Activated CD8-positive, alpha-beta T cell treated with anti-CD3 and anti-CD28 coated beads for 36 hours (primary cell): ENCODE measurements at regions not wholly inside any gene's neighbourhood (a gene's known extent, or its start where the extent isn't known, plus 50 kb on each side); places are given as distances from the start of the nearest gene placed in this dataset.

Experiments used
- ATAC-seq: fragments of 200-7000 bp; cut with Tn5 transposase; one replicate; pipeline ENCODE4 v1.10.0; 2021; ENCODE audit warnings: mild to moderate bottlenecking, moderate library complexity
- CTCF ChIA-PET: fragments of 350-600 bp; sonication (Branson Sonifier 250); formaldehyde crosslinking; loops from one replicate; lab custom pipeline; 2021; ENCODE audit warnings: antibody characterized with exemption; lab: Charles Lee
- POLR2A ChIA-PET: fragments of 350-600 bp; sonication (Branson Sonifier 250); formaldehyde crosslinking; loops from one replicate; lab custom pipeline; 2021; ENCODE audit warnings: antibody characterized with exemption; lab: Charles Lee
- DNase-seq: peaks from one replicate; pipeline ENCODE4 v3.0.0-alpha.2; 2020
- H3K27ac Mint-ChIP-seq: one replicate; pipeline ENCODE4 v1.8.0; 2021; ENCODE audit warnings: mild to moderate bottlenecking, mixed read lengths
- H3K27me3 Mint-ChIP-seq: one replicate; pipeline ENCODE4 v1.8.0; 2021; ENCODE audit warnings: mixed read lengths
- H3K36me3 Mint-ChIP-seq: one replicate; pipeline ENCODE4 v1.8.0; 2021; ENCODE audit warnings: low read depth, mixed read lengths
- H3K4me1 Mint-ChIP-seq: one replicate; pipeline ENCODE4 v1.8.0; 2021; ENCODE audit warnings: low read depth, mixed read lengths
- H3K4me3 Mint-ChIP-seq: one replicate; pipeline ENCODE4 v1.8.0; 2021; ENCODE audit warnings: mild to moderate bottlenecking, moderate library complexity, mixed read lengths
- H3K9me3 Mint-ChIP-seq: one replicate; pipeline ENCODE4 v1.8.0; 2021; ENCODE audit warnings: mixed read lengths
- CTCF ChIP-seq: fragments of 200-600 bp; IDR thresholded peaks from one replicate; pipeline ENCODE4 v1.8.0; 2022; ENCODE audit warnings: antibody characterized with exemption, mild to moderate bottlenecking
- intact Hi-C: fragments of 100-400 bp; cut with micrococcal nuclease; formaldehyde crosslinking; loops from one replicate; pipeline ENCODE4 v1.10.0; 2022

- peak; percentile 35 for ATAC-seq
- intact Hi-C loops: no loop called here
- peak overlapping the region; percentile 51 for H3K4me3 Mint-ChIP-seq
- CTCF ChIA-PET: interaction anchor here (0.7 to 1.2 kb wide), 4 partner anchors 21 to 361 kb away, joined by 3 to 4 read pairs (median 3); no protein-coding TSS in a partner anchor
- DNase-seq: peak; percentile 48
- POLR2A ChIA-PET: interaction anchor here (0.9 to 2.1 kb wide), 4 partner anchors 8 to 231 kb away, joined by 3 to 6 read pairs (median 3); no protein-coding TSS in a partner anchor
- no peaks in the 10 kb centered on the region for H3K27me3 Mint-ChIP-seq
- no peaks in the 10 kb centered on the region for H3K9me3 Mint-ChIP-seq
- H3K27ac Mint-ChIP-seq: peak overlapping the region; percentile 87
- H3K36me3 Mint-ChIP-seq: peaks cover 3% of the 10 kb centered on the region
- H3K4me1 Mint-ChIP-seq: peaks cover 24% of the 10 kb centered on the region
- no peak for TF ChIP-seq CTCF
These were observed 230.3 kb upstream of the TBL1XR1 start for GRCh38 chr3:177427540-177427939.

DNA sequence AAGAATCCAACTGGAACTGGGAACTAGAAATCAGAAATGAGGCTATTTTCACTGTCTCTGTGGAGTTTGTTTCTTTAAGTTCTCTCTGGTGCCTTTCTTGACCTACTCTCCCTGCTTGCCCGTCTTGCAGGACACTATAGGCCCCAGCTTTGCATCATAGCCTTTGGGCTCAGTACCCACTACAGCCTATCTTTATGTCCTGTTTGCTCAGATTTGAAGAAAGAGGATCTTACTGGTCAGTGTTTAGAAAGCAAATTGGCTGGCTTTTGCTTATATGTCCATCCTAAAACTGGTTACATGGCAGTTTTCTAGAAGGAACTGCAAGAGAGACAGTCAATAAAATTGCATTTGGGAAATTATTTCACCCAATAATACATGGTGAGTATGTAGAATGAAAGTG, 231.8 kb upstream of the TBL1XR1 start:
- ChIA-PET CTCF (no interaction called here), POLR2A (no interaction called here)
- no peak overlapping the region for H3K4me3 Mint-ChIP-seq
- ATAC-seq: no peak
- peaks cover 3% of the 10 kb centered on the region for H3K36me3 Mint-ChIP-seq
- H3K4me1 Mint-ChIP-seq: peaks cover 21% of the 10 kb centered on the region
- no peak for TF ChIP-seq CTCF
- no peaks in the 10 kb centered on the region for H3K9me3 Mint-ChIP-seq
- H3K27ac Mint-ChIP-seq: no peak overlapping the region
- DNase-seq: no peak
- H3K27me3 Mint-ChIP-seq: no peaks in the 10 kb centered on the region
- intact Hi-C loops: no loop called here

DNA sequence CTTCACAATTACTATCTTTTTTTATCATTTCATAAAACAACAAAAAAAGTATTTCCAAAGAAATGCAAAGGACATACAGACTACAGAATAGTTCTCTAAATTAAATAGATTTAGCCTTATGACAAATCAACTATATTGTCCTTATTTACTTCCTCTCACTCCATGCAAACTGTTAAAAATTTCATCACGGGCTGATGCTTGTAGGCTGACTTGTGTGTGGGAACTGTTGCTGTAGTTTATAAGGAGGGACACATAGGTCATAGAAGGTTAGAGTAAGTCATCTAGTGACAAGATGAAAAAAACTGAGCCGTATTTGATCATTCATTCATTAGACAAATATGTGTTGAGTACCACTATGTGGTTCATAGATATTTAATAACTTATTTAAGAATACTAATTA, 232.5 kb upstream of the TBL1XR1 start:
- POLR2A ChIA-PET: no interaction called here
- ATAC-seq: no peak
- CTCF ChIA-PET: no interaction called here

DNA sequence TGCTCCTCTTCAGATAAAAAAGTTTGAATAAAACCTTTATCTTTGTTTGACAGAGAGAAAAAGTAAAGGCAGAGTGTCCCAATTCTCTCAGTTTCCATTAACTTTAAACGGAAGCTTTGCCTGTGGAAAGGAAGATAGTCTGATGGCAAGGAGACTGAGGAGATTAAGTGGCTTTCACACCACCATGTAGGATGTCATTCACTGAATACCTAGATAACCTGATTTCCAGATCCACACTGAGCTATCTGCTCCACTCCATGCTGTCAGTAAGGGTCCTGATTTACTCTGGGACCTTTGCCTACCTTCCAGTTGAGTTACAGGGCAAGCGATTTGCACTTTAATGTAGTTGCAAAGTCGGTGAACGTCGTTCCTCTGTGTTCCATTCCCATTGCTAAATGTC, 233.4 kb upstream of the TBL1XR1 start:
- Mint-ChIP-seq H3K27me3 (no peaks in the 10 kb centered on the region), H3K9me3 (no peaks in the 10 kb centered on the region), H3K4me3 (no peak overlapping the region), H3K4me1 (peaks cover 21% of the 10 kb centered on the region), H3K36me3 (peaks cover 3% of the 10 kb centered on the region), H3K27ac (no peak overlapping the region)
- POLR2A ChIA-PET: no interaction called here
- no peak for DNase-seq
- no peak for ATAC-seq
- TF ChIP-seq CTCF: no peak
- intact Hi-C loops: no loop called here
- CTCF ChIA-PET: interaction anchor here (0.9 kb wide), 1 partner anchor 19 kb away, joined by 4 read pairs; no protein-coding TSS in a partner anchor

More for the DNA sequence above, 232.5 kb upstream of the TBL1XR1 start:
- no peak for DNase-seq
- Mint-ChIP-seq H3K9me3 (no peaks in the 10 kb centered on the region), H3K4me1 (peaks cover 21% of the 10 kb centered on the region), H3K36me3 (peaks cover 3% of the 10 kb centered on the region), H3K27ac (no peak overlapping the region), H3K4me3 (no peak overlapping the region), H3K27me3 (no peaks in the 10 kb centered on the region)
- intact Hi-C loops: no loop called here
- TF ChIP-seq CTCF: no peak

GRCh38 chr3:177431525-177432176, 234.4 kb upstream of the TBL1XR1 start:
- no peaks in the 10 kb centered on the region for H3K36me3 Mint-ChIP-seq
- H3K27me3 Mint-ChIP-seq: no peaks in the 10 kb centered on the region
- intact Hi-C loops: no loop called here
- H3K4me1 Mint-ChIP-seq: peaks cover 15% of the 10 kb centered on the region
- ChIA-PET POLR2A (interaction anchor here (1.1 kb wide), 1 partner anchor 16 kb away, joined by 6 read pairs; no protein-coding TSS in a partner anchor), CTCF (interaction anchor here (0.6 to 0.8 kb wide), 2 partner anchors 11 to 25 kb away, joined by 3 read pairs; no protein-coding TSS in a partner anchor)
- H3K9me3 Mint-ChIP-seq: no peaks in the 10 kb centered on the region
- H3K27ac Mint-ChIP-seq: no peak overlapping the region
- DNase-seq (no peak), ATAC-seq (no peak)
- no peak overlapping the region for H3K4me3 Mint-ChIP-seq
- no peak for TF ChIP-seq CTCF
